Neural cell (in vitro differentiated cells): ENCODE measurements at regions not wholly inside any gene's neighbourhood (a gene's known extent, or its start where the extent isn't known, plus 50 kb on each side); places are given as distances from the start of the nearest gene placed in this dataset.

Experiments
- H2AFZ ChIP-seq: fragments of 200-600, 300-800 bp; sonication (generic), shearing (Covaris generic); 2 replicates; pipeline ENCODE4 v1.6.0; 2014; ENCODE audit warnings: low read depth, mild to moderate bottlenecking, antibody characterized with exemption, low read length, moderate library complexity
- H3F3A ChIP-seq: fragments of 200-600 bp; shearing (Covaris generic); 2 replicates; pipeline ENCODE4 v1.6.1; 2016; ENCODE audit warnings: mild to moderate bottlenecking, moderate library complexity, mixed read lengths, antibody characterized with exemption, low read length; ENCODE audit not compliant: insufficient read depth, poor library complexity, severe bottlenecking
- H3K27ac ChIP-seq: fragments of 200-600, 300-800 bp; sonication (generic), shearing (Covaris generic); 2 replicates; pipeline ENCODE4 v1.5.1; 2014; ENCODE audit warnings: mild to moderate bottlenecking, low read length, moderate library complexity
- H3K27me3 ChIP-seq: fragments of 300-800, 200-600 bp; sonication (generic), shearing (Covaris generic); 2 replicates; pipeline ENCODE4 v1.6.0; 2014; ENCODE audit warnings: mild to moderate bottlenecking, low read depth, low read length, moderate library complexity; ENCODE audit not compliant: insufficient read depth
- H3K36me3 ChIP-seq: fragments of 300-800, 200-600 bp; sonication (generic), shearing (Covaris generic); 2 replicates; pipeline ENCODE4 v1.5.1; 2014; ENCODE audit warnings: mild to moderate bottlenecking, antibody characterized with exemption, low read length, moderate library complexity; ENCODE audit not compliant: insufficient read depth
- H3K4me2 ChIP-seq: fragments of 300-800, 200-600 bp; sonication (generic), shearing (Covaris generic); 2 replicates; pipeline ENCODE4 v1.6.0; 2014; ENCODE audit warnings: mild to moderate bottlenecking, low read length
- H3K4me3 ChIP-seq: fragments of 300-800, 200-600 bp; sonication (generic), shearing (Covaris generic); 2 replicates; pipeline ENCODE4 v1.5.1; 2014; ENCODE audit warnings: mild to moderate bottlenecking, low read length, moderate library complexity
- H3K79me2 ChIP-seq: fragments of 200-600 bp; shearing (Covaris generic); replicated peaks from 2 replicates; pipeline ENCODE4 v1.6.0; 2014; ENCODE audit warnings: mild to moderate bottlenecking, low read length, moderate library complexity; ENCODE audit not compliant: insufficient read depth
- H3K9ac ChIP-seq: fragments of 300-800, 200-600 bp; sonication (generic), shearing (Covaris generic); 2 replicates; pipeline ENCODE4 v1.6.1; 2016; ENCODE audit warnings: mild to moderate bottlenecking, low read length, mixed read lengths
- H3K9me2 ChIP-seq: fragments of 200-600 bp; shearing (Covaris generic); 2 replicates; pipeline ENCODE4 v1.6.1; 2016; ENCODE audit warnings: mild to moderate bottlenecking, low read length, mixed read lengths; ENCODE audit not compliant: insufficient read depth
- H3K9me3 ChIP-seq: fragments of 200-600, 300-800 bp; sonication (generic), shearing (Covaris generic); 2 replicates; pipeline ENCODE4 v1.6.1; 2016; ENCODE audit warnings: mild to moderate bottlenecking, mixed run types, low read length, moderate library complexity, mixed read lengths
- H4K20me1 ChIP-seq: fragments of 200-600 bp; shearing (Covaris generic); 2 replicates; pipeline ENCODE4 v1.6.1; 2016; ENCODE audit warnings: mild to moderate bottlenecking, mixed run types; ENCODE audit not compliant: insufficient read depth
- EP300 ChIP-seq: fragments of 450-650 bp; conservative IDR thresholded peaks from 2 replicates; pipeline ENCODE4 v1.6.1; 2014; ENCODE audit warnings: antibody characterized with exemption, mild to moderate bottlenecking, moderate library complexity; ENCODE audit not compliant: poor library complexity, severe bottlenecking
- EZH2 ChIP-seq: fragments of 200-600, 300-800 bp; shearing (Covaris generic), sonication (generic); IDR thresholded peaks from 2 replicates; pipeline ENCODE4 v1.6.1; 2014; ENCODE audit warnings: antibody characterized with exemption, low read length, borderline replicate concordance, mild to moderate bottlenecking; ENCODE audit not compliant: insufficient read depth, poor library complexity, severe bottlenecking
- MXI1 ChIP-seq: fragments of 450-650 bp; conservative IDR thresholded peaks from 2 replicates; pipeline ENCODE4 v1.6.1; 2014; ENCODE audit warnings: antibody characterized with exemption, mild to moderate bottlenecking; ENCODE audit not compliant: poor library complexity, severe bottlenecking
- POLR2AphosphoS5 ChIP-seq: IDR thresholded peaks from 2 replicates; pipeline ENCODE4 v1.6.1; 2012
- RAD21 ChIP-seq: fragments of 450-650 bp; conservative IDR thresholded peaks from 2 replicates; pipeline ENCODE4 v1.6.1; 2014; ENCODE audit warnings: antibody characterized with exemption, mild to moderate bottlenecking, moderate library complexity
- SMC3 ChIP-seq: fragments of 450-650 bp; conservative IDR thresholded peaks from 2 replicates; pipeline ENCODE4 v1.6.1; 2014; ENCODE audit warnings: antibody characterized with exemption, mild to moderate bottlenecking, moderate library complexity; ENCODE audit not compliant: poor library complexity
- TAF1 ChIP-seq: IDR thresholded peaks from 2 replicates; pipeline ENCODE4 v1.6.1; 2012; ENCODE audit warnings: low read depth
- TF ChIP-seq, protein P1 (sequence below): fragments of 450-650 bp; IDR thresholded peaks from 2 replicates; pipeline ENCODE4 v1.5.1; 2014; ENCODE audit warnings: antibody characterized with exemption, mild to moderate bottlenecking, moderate library complexity; ENCODE audit not compliant: poor library complexity, severe bottlenecking
- TF ChIP-seq, protein P2 (sequence below): IDR thresholded peaks from 2 replicates; pipeline ENCODE4 v1.6.1; 2012; ENCODE audit warnings: borderline replicate concordance

DNA sequence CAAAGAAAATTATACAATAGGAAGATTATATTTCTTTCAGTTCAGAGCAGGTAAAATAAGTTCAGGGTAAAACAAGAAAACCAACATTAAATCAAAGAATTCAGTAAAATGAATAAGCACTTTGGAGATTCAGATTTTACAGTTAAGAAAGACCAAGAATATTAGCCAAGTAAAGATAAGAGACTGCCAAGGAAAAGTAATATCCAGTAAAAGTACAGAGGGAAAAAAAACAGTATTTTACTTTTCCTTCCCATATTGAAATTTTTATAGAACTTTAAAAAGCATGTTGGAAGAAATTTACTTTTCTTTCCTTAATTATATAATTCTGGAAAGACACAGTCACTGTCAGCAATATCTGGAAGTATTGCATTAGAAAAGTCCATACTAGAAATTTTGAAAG lies 393.4 kb downstream of the NFIB start:
- H3K27me3 ChIP-seq = no peaks in the 10 kb centered on the region
- H3K4me3 ChIP-seq = no peak overlapping the region
- no peak overlapping the region for H2AFZ ChIP-seq

DNA sequence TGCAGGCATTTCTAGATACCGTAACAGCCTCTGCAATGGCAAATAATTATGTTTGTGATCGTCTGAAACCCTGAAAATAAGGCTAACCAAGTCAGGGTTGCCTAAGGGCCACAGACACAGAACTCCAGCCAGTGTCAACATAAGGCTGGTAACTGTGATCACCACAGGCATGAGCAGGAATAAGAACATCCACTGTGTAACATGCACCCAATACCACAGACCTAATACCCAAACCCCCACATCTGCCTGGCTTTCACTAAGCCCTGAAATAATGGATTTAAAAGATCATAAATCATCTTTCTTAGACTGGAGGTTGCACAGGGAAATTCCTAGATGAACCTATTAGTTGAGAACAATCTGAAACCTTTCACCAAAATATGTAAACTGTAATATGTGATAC lies 394.5 kb downstream of the NFIB start:
- H3K9me3 ChIP-seq = no peaks in the 10 kb centered on the region
- no peaks in the 10 kb centered on the region for H3K36me3 ChIP-seq
- H3K9me2 ChIP-seq = no peaks in the 10 kb centered on the region
- no peak overlapping the region for H3K27ac ChIP-seq
- H3F3A ChIP-seq = no peaks in the 10 kb centered on the region
- H3K79me2 ChIP-seq = no peaks in the 10 kb centered on the region
- no peaks in the 10 kb centered on the region for H3K27me3 ChIP-seq
- no peak overlapping the region for H3K4me3 ChIP-seq
- H3K4me2 ChIP-seq = no peak overlapping the region
- no peak overlapping the region for H3K9ac ChIP-seq
- TF ChIP-seq, protein P1, sequence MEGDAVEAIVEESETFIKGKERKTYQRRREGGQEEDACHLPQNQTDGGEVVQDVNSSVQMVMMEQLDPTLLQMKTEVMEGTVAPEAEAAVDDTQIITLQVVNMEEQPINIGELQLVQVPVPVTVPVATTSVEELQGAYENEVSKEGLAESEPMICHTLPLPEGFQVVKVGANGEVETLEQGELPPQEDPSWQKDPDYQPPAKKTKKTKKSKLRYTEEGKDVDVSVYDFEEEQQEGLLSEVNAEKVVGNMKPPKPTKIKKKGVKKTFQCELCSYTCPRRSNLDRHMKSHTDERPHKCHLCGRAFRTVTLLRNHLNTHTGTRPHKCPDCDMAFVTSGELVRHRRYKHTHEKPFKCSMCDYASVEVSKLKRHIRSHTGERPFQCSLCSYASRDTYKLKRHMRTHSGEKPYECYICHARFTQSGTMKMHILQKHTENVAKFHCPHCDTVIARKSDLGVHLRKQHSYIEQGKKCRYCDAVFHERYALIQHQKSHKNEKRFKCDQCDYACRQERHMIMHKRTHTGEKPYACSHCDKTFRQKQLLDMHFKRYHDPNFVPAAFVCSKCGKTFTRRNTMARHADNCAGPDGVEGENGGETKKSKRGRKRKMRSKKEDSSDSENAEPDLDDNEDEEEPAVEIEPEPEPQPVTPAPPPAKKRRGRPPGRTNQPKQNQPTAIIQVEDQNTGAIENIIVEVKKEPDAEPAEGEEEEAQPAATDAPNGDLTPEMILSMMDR = no peak
- TF ChIP-seq TAF1 (no peak), RAD21 (no peak), SMC3 (no peak), POLR2AphosphoS5 (no peak), EZH2 (no peak), EP300 (no peak), MXI1 (no peak)
- TF ChIP-seq, protein P2, sequence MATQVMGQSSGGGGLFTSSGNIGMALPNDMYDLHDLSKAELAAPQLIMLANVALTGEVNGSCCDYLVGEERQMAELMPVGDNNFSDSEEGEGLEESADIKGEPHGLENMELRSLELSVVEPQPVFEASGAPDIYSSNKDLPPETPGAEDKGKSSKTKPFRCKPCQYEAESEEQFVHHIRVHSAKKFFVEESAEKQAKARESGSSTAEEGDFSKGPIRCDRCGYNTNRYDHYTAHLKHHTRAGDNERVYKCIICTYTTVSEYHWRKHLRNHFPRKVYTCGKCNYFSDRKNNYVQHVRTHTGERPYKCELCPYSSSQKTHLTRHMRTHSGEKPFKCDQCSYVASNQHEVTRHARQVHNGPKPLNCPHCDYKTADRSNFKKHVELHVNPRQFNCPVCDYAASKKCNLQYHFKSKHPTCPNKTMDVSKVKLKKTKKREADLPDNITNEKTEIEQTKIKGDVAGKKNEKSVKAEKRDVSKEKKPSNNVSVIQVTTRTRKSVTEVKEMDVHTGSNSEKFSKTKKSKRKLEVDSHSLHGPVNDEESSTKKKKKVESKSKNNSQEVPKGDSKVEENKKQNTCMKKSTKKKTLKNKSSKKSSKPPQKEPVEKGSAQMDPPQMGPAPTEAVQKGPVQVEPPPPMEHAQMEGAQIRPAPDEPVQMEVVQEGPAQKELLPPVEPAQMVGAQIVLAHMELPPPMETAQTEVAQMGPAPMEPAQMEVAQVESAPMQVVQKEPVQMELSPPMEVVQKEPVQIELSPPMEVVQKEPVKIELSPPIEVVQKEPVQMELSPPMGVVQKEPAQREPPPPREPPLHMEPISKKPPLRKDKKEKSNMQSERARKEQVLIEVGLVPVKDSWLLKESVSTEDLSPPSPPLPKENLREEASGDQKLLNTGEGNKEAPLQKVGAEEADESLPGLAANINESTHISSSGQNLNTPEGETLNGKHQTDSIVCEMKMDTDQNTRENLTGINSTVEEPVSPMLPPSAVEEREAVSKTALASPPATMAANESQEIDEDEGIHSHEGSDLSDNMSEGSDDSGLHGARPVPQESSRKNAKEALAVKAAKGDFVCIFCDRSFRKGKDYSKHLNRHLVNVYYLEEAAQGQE = no peak
- no peaks in the 10 kb centered on the region for H4K20me1 ChIP-seq
- no peak overlapping the region for H2AFZ ChIP-seq

More for the DNA sequence above, 393.4 kb downstream of the NFIB start:
- no peak overlapping the region for H3K9ac ChIP-seq
- TF ChIP-seq, protein P2 = no peak
- TF ChIP-seq SMC3 = no peak
- TF ChIP-seq EZH2 = no peak
- no peak for TF ChIP-seq RAD21
- TF ChIP-seq TAF1 = no peak
- no peak for TF ChIP-seq MXI1
- no peak for TF ChIP-seq POLR2AphosphoS5
- TF ChIP-seq, protein P1 = no peak
- no peak for TF ChIP-seq EP300
- H3K9me2 ChIP-seq = no peaks in the 10 kb centered on the region
- no peaks in the 10 kb centered on the region for H3K79me2 ChIP-seq
- H3K4me2 ChIP-seq = no peak overlapping the region
- H3F3A ChIP-seq = no peaks in the 10 kb centered on the region
- no peak overlapping the region for H3K27ac ChIP-seq
- no peaks in the 10 kb centered on the region for H3K9me3 ChIP-seq
- H4K20me1 ChIP-seq = no peaks in the 10 kb centered on the region
- no peaks in the 10 kb centered on the region for H3K36me3 ChIP-seq
